Activated CD8-positive, alpha-beta memory T cell treated with anti-CD3 and anti-CD28 coated beads for 1 hour (primary cell): ENCODE measurements at regions not wholly inside any gene's neighbourhood (a gene's known extent, or its start where the extent isn't known, plus 50 kb on each side); places are given as distances from the start of the nearest gene placed in this dataset.
"Not testable (repeated sequence)": the region's sequence is repeated elsewhere in the genome, so short reads cannot be mapped to it uniquely, and the experiment has no call there.

Source experiments
- DNase-seq, 2 donors: peaks; one replicate each; pipeline ENCODE4 v3.0.0-alpha.2; 2020; ENCODE audit warnings: low read depth in 1 of 2; ENCODE audit errors: extremely low read depth in 1 of 2

DNA sequence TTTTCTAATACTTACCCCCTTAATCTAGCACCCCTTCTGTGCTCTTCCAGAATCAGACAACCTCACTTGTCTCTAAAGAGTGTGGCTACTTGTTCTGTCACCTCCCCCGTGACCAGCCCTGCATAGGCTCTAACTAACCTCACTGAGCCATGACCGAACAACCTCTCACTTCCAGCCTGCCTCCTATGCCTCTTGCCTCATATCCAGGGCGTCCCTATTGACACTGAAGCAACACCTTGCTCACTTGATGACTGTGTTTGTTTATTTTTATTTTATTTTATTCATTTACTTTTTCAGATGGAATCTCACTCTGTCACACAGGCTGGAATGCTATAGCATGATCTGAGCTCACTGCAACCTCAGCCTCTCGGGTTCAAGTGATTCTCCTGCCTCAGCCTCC, 235.1 kb upstream of the B3GALT2 start:
- DNase-seq, result no peak

- DNase-seq, result no peak
Observed at GRCh38 chr1:193419295-193419694, 232.9 kb upstream of the B3GALT2 start.

DNA sequence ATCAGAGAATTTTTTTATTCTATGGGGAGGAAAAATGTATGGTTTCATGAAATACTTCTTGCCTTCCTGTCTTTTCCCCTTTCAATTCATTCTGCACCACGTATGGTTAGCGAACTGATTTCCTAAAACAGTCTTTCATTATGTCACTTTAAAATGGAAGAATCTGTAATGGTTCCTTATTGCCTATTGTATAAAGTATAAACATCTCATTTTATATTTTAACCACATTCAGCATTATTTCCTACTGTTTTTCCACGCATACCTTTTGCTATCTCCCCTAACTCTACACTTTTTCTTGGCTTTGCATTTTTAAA, 232.3 kb upstream of the B3GALT2 start:
- no peak for DNase-seq

DNA sequence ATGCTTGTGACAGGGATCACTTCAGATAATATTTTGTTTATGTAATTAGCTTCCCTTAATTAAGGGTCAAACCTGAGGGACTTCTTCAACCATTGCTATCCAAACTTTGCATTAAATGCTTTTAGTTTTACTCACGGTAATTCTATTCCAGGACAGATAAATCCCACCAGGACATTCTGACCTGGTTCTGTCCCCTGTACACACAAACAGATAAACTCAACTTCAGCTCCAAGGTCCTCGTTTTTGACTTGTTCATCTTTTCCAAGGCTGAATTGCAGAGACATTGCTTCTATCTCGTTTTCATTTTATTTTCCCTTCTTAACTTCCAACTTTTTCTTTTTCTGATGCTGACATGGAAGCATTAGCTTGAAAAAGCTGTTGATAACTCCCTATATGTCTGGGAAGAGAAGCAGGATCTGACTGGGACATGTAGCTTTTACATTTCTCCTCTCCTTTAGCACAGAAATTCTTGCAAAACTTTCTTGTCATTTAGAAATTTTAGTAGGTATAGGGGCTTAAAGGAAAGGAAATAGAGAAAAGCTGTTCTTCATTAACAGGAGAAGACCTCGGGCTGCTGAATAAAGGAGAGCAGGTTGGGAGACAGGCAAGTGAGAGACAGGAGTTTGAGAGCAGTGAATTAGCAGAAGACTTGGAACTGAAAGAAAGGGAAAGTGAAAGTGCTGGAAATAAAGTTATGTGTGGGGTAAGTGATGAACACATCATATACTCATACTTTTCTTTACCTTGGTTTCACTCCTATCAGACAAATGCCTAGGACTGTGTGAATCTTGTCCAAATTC, 231.7 kb upstream of the B3GALT2 start:
- no peak for DNase-seq

DNA sequence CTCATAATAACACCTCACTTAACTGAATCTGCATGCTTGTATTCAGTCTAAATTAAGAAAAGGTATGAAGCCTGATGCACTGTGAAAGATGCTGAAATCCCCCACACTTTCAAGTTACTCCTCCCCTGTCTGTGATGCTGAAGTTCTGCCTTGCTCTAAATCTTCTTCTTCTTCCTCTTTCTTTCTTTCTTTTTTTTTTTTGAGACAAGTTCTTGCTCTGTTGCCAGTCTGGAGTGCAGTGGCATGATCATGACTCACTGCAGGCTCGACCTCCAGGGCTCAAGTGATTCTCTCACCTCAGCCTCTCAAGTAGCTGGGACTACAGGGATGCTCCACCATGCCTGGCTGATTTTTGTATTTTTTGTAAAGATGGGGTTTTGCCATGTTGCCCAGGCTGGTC, 231.0 kb upstream of the B3GALT2 start:
- no peak for DNase-seq

DNA sequence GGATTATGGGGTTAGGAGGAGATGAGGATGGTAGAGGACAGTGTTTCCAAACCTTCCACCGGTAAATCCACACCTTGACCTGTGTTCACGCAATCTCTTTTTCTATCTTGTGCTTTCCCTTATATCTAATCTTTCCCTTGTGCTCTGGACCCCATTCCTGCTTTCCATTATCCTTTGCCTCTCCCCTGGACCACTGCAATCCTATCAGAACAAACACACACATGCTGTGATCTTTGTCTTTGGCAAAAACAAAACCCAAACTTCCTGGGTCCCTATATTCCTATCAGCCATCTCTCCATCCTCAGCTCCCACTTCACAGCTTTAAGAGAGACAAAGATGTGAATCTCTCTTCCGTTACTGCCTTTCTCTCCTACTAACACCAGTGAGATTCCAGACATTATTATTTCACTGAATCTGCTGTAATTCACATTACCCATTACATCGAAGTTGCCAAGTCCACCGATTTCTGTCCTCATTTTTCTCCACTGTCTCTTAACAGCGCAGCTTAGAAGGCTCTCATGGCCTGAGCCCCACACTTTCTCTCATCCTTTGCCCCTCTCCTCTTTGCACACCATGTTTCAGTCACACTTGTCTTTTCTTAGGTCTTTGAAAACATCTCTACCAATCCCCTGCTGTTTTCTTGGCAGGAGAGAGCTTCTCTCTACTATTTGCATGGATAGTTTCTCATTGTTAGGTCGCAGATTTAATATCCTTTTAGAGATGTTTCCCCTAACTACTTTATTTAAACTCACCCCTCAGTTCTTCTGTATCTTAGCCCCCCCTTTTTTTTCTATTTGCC, 230.0 kb upstream of the B3GALT2 start:
- DNase-seq, result no peak

DNA sequence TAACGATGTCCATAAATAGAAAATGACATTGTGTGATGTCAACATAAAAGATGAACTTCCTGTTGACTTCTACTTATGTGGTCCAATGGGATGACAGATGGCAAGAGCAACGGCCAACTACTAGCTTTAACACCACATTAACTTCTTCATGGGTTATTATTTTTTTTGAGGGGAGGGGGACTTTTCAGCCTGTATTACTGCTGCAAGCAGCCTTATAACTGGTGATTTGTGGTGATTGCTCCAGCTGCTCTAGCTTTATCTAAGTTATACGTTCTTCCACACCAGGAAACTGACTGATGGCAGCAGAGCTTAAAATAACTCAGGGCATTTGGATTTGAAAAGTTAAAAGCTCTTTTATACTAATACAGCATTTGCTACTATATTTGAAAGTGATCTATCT, 228.8 kb upstream of the B3GALT2 start:
- no peak for DNase-seq

DNA sequence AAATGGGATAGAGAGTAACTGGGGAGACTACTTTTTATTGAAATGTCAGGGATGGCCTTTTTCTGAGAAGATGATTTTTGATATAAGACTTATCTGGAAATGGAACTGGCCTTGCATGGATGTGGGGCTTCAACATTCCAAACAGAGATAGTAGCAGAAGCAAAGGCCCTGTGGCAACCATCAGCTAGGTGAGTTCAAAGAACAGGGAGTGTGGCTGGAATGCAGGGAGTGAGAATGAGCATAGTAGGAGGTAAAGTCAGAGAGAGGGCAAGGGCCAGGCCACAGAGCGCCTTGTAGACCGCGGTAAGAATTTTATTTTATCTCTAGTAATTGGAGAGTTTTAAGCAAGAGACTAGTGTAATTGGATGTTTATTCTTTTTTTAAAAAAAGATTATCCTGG, 227.0 kb upstream of the B3GALT2 start:
- DNase-seq, result no peak

DNA sequence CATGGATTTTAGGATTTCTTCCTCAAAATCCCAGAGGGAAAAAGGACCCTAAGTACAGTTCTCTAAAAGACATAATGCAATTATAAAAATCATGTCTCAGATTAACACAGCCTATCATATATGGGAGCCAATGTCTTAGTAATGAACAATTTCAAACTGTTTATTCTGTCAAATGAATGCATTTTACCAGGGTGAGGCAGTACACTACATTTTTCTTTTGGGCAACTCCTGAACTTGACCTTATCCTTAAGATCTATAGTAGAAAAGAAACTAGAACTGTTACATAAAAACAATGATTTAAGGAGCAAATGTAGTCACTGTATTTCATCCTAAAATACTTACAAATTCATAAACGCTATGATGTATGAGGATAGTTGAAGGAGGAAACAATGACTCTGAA, 226.3 kb upstream of the B3GALT2 start:
- DNase-seq, result no peak

DNA sequence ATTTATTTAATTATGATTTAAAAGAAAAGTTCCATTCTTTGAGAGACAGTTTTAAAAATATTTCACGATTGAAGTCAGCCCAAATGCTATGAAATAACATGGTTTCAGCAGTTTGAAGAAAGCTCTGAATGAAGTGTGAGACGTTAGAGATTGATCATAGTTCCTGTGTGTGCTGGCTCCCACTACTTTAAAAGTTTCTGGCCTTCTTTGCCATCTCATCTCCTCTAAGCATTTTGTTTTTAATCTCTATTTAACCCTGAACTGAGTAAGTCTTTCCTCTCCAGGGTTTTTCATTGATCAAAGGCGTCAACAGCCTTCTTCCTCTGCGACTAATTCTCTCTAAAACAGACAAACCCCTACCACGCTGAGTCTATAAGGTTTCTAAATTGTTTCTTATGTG, 225.3 kb upstream of the B3GALT2 start:
- no peak for DNase-seq

DNA sequence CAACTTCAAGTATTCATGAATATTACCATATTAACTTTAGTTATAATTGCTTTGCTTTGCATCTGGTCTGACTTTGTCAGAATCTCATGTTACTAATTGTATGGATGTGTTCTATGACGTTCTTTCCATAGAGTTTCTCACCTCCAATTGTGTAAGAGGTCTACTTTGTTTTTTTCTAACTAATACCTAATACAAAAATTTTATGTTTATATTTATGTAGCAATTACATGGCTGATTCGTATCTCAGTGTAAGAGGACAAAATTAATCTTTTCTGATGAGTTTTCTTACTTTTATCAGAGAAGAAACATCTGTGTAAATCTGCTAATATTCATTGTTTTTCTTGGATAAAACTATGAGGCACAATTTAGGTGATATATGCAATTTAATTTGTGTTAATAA, 224.8 kb upstream of the B3GALT2 start:
- no peak for DNase-seq

DNA sequence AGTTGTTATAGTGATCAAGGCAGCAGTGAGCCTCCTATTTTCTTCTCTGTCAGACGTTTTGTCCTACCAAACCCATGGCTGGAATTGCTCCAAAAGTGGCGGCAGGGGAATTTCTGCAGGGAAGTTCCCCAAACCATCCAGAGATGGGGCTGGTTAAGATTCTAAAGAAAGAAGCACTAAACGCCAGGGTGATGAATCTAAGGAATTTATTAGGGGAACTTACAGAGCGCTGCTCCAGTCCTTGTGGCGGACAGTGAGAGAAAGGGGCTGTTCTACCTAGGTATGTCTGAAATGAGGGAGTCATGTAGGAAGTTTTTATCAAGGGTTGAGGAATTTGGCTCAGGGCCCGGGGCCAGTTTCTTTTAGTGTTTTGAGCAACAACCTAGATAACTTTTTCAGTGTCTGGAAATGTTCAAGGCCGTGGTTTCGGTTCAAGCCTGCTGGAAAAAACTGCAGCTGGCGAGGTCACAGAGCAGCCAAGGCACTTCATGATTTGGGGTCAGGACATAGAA, 222.4 kb upstream of the B3GALT2 start:
- DNase-seq, result no peak

- no peak for DNase-seq
Observed at GRCh38 chr1:193406901-193407300, 220.5 kb upstream of the B3GALT2 start.

- DNase-seq, result no peak
Observed at GRCh38 chr1:193404236-193404635, 217.8 kb upstream of the B3GALT2 start.

GRCh38 chr1:193402977-193403376, 216.6 kb upstream of the B3GALT2 start:
- no peak for DNase-seq

DNA sequence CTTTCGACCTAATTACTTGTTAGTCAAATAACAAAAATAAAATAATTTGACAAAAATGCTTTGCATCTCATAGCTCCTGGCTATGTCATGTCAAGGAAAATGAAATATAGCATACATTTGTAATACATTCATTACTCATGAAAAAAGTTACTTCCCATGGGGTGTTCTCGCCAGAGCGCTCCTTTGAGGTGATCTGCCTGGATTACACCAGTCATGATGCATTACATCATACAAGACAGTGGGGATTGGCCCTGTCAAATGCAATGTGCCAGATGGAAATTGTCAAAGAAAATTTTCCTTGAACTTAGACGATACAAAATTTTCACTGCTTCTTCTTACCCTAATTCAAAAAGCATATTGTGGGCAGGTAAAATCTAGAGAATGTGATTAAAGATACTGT, 215.6 kb upstream of the B3GALT2 start:
- no peak for DNase-seq

GRCh38 chr1:193394336-193394735, 207.9 kb upstream of the B3GALT2 start:
- no peak for DNase-seq

DNA sequence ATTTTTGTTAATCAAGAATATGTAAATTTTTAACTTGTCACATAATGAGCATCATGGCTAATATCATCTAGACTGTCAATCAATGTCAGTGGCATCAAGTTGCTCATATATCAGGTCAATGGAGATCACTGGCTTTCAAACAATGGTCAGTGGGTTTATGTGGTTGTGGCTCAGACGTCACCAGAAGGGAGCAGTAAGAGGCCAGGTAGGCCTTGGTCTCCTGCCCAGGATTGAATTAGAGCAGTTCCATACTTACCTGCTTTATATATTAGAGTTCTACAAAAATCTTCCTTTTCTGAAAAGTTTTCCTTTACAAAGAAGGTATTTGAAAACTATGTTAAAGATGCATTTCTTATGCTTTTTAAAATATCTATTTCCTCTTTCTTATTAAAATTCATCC, 206.3 kb upstream of the B3GALT2 start:
- no peak for DNase-seq

DNA sequence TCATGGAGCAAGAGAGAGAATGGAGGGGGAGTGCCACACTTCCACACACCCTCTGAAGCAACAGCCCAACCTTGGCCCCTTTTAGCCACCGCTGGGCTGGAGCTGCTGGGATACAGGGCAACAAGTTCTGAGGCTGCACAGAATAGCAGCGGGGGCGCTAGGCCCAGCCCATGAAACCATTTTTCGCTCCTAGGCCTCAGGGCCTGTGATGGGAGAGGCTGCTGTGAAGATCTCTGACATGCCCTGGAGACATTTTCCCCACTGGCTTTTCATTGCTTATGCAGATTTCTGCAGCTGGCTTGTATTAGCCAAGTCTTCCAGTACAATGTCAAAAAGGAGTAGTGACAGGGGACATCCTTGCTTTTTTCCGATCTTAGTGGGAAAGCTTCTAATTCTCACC, 202.3 kb upstream of the B3GALT2 start:
- no peak for DNase-seq

DNA sequence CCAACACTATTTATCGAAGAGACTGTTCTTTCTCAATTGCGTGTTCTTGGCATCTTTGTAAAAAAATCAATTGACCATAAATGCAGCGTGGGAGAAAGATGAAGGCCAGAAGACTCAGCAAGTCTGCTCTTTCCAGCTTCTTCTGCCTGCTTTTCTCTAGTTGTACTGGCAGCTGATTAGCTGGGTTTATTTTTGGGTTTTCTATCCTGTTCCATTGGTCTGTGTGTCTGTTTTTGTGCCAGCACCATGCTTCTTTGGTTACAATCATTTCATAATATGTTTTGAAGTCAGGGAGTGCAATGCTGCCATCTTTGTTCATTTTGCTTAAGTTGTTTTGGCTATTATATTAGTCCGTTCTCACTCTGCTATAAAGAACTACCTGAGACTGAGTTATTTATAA, 201.8 kb upstream of the B3GALT2 start:
- no peak for DNase-seq

GRCh38 chr1:193387406-193387805, 201.0 kb upstream of the B3GALT2 start:
- no peak for DNase-seq

DNA sequence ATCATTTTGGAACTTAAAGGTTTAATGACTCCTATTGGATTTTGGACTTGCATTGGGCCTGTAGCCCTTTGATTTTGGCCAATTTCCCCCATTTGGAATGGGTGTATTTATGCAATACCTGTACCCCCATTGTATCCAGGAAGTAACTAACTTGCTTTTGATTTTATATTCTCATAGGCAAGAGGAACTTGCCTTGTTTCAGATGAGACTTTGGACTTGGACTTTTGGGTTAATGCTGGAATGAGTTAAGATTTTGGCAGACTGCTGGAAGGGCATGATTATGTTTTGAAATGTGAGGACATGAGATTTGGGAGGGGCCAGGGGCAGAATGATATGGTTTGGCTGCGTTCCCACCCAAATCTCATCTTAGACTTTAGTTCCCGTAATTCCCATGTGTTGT, 192.0 kb upstream of the B3GALT2 start:
- not testable (repeated sequence) for DNase-seq
